ENCODE measurements at regions not wholly inside any gene's neighbourhood (a gene's known extent, or its start where the extent isn't known, plus 50 kb on each side); places are given as distances from the start of the nearest gene placed in this dataset.
A peak's percentile ranks its signal among the peaks of the same experiment; 100 is the strongest.

DNA sequence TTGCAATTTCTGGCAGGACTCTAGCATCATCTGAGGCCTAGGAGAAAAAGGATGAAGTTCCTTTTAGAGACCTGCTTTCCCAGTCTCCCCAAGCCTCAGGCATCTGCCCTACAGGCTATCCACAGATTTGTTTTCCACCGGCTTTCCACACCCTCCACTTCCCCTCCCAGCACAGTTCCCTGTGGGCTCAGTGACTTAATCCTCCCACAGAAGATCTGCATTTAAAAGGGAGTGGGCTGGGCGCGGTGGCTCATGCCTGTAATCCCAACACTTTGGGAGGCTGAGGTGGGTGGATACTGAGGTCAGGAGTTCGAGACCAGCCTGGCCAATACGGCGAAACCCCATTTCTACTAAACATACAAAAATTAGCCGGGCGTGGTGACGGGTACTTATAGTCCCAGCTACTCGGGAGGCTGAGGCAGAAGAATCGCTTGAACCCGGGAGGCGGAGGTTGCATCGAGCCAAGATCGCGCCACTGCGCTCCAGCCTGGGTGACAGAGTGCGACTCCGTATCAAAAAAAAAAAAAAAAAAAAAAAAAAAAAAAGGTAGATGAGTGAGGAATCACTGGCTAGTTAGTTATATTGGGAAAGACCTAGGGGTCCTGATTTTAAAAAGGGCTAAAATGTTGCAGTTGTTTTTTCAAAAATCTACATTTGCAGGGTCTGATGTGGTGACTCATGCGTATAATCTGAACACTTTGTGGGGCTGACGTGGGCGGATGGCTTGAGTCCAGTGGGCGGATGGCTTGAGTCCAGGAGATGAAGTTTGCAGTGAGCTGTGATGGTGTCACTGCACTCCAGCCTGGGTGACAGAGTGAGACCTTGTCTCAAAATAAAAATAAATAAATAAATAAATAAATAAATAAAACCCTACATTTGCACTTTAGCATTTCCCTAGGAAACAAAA lies 119.5 kb downstream of the BAMBI start:
- H3K9ac ChIP-seq (ENCODE audit: low read depth, low read length) = no peak overlapping the region
- H3K4me1 ChIP-seq (ENCODE audit: insufficient read depth, low read length) = peaks cover 13% of the 10 kb centered on the region
- H3K9me3 ChIP-seq (ENCODE audit: control insufficient read depth, insufficient read depth, low read length) = no peaks in the 10 kb centered on the region
- H3K36me3 ChIP-seq (ENCODE audit: insufficient read depth, low read length) = no peaks in the 10 kb centered on the region

GRCh38 chr10:28797904-28798371 lies 120.6 kb downstream of the BAMBI start:
- no peaks in the 10 kb centered on the region for H3K36me3 ChIP-seq (ENCODE audit: insufficient read depth, low read length)
- H3K9me3 ChIP-seq (ENCODE audit: control insufficient read depth, insufficient read depth, low read length) = no peaks in the 10 kb centered on the region
- H3K4me1 ChIP-seq (ENCODE audit: insufficient read depth, low read length) = peaks cover 13% of the 10 kb centered on the region
- no peak overlapping the region for H3K9ac ChIP-seq (ENCODE audit: low read depth, low read length)

GRCh38 chr10:28798428-28798955 lies 121.2 kb downstream of the BAMBI start:
- Histone ChIP-seq H3K36me3 (ENCODE audit: insufficient read depth, low read length) (no peaks in the 10 kb centered on the region), H3K9me3 (ENCODE audit: control insufficient read depth, insufficient read depth, low read length) (no peaks in the 10 kb centered on the region), H3K4me1 (ENCODE audit: insufficient read depth, low read length) (peaks cover 12% of the 10 kb centered on the region), H3K9ac (ENCODE audit: low read depth, low read length) (no peak overlapping the region)

DNA sequence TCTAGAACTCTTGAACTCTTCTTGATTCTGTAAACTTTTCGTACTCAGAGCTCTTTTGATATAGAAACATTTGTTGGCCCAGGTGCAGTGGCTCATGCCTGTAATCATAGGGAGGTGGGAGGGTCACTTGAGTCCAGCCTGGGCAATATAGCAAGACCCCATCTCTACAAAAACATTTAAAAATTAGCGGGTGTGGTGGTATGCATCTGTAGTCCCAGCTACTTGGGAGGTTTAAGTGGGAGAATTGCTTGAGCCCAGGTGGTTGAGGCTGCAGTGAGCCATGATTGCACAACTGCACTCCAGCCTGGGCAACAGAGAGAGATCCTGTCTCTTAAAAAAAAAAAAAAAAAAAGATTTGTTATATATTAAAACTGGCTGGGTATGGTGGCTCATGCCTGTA lies 121.6 kb downstream of the BAMBI start:
- Histone ChIP-seq H3K9me3 (ENCODE audit: control insufficient read depth, insufficient read depth, low read length) (no peaks in the 10 kb centered on the region), H3K36me3 (ENCODE audit: insufficient read depth, low read length) (no peaks in the 10 kb centered on the region), H3K9ac (ENCODE audit: low read depth, low read length) (no peak overlapping the region), H3K4me1 (ENCODE audit: insufficient read depth, low read length) (peaks cover 8% of the 10 kb centered on the region)

- H3K36me3 ChIP-seq (ENCODE audit: insufficient read depth, low read length) = no peaks in the 10 kb centered on the region
- peaks cover 8% of the 10 kb centered on the region for H3K4me1 ChIP-seq (ENCODE audit: insufficient read depth, low read length)
- no peak overlapping the region for H3K9ac ChIP-seq (ENCODE audit: low read depth, low read length)
- H3K9me3 ChIP-seq (ENCODE audit: control insufficient read depth, insufficient read depth, low read length) = no peaks in the 10 kb centered on the region
These were observed 122.8 kb downstream of the BAMBI start for GRCh38 chr10:28800144-28800543.

DNA sequence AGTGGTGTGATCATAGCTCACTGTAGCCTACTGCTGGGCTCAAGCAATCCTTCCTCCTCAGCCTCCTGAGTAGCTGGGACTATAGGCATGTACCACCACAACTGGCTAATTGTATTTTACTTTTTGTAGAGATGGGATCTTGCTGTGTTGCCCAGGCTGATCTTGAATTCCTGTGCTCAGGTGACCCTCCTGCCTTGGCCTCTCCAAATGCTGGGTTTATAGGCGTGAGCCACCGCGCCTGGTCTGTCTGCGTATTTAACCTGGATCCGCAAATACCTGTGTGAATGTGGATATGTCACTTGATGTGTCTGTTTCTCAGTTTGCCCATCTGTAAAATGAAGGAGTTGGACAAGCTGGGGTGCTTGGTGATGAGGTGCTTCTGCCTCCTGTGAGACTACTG lies 123.9 kb downstream of the BAMBI start:
- H3K4me1 ChIP-seq (ENCODE audit: insufficient read depth, low read length) = peaks cover 8% of the 10 kb centered on the region
- H3K9ac ChIP-seq (ENCODE audit: low read depth, low read length) = no peak overlapping the region
- no peaks in the 10 kb centered on the region for H3K36me3 ChIP-seq (ENCODE audit: insufficient read depth, low read length)
- H3K9me3 ChIP-seq (ENCODE audit: control insufficient read depth, insufficient read depth, low read length) = no peaks in the 10 kb centered on the region

DNA sequence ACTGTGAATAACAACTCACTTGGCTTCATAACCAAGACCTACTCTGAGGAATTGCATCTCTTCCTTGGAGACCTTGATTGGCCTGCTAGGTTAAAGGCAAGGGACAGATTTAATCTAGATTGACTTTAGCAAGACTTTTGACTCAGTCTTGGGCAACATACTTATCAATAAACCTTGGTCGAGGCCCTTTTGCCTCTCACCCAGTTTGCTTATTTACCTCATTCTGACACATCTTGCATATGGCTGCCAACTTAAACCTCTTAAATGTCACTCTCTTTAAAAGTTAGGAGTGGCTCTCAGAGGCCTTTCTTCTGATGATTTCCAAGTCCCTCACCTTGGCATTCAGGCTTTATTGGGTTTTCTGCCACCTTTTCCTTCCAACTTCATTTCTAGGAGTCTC lies 124.5 kb downstream of the BAMBI start:
- Histone ChIP-seq H3K36me3 (ENCODE audit: insufficient read depth, low read length) (no peaks in the 10 kb centered on the region), H3K9me3 (ENCODE audit: control insufficient read depth, insufficient read depth, low read length) (no peaks in the 10 kb centered on the region), H3K9ac (ENCODE audit: low read depth, low read length) (no peak overlapping the region), H3K4me1 (ENCODE audit: insufficient read depth, low read length) (peaks cover 13% of the 10 kb centered on the region)

- Histone ChIP-seq H3K36me3 (ENCODE audit: insufficient read depth, low read length) (no peaks in the 10 kb centered on the region), H3K4me1 (ENCODE audit: insufficient read depth, low read length) (peaks cover 40% of the 10 kb centered on the region), H3K9me3 (ENCODE audit: control insufficient read depth, insufficient read depth, low read length) (no peaks in the 10 kb centered on the region), H3K9ac (ENCODE audit: low read depth, low read length) (no peak overlapping the region)
These were observed 128.1 kb downstream of the BAMBI start for GRCh38 chr10:28805390-28805789.

DNA sequence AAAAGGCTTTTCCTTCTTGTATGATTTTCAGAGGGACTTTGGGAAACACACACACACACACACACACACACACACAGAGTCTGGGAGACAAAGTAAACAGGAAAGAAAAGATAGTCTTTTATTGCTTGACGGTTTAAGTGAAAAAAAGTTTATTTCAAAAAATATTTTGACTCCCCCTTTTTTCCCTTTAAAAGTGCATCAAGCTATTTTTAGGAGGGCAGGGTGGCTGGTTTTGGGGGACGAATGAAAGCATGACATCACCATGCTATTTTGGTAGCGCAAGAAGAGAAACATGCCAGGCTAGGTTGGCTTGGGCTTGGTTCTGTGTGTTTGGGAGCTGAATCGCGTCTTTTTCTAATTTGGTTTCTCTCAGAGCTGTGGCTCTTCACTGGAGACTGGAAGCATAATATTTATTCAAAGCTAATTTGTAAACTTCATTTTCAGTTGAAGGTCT lies 129.2 kb downstream of the BAMBI start:
- H3K36me3 ChIP-seq (ENCODE audit: insufficient read depth, low read length) = no peaks in the 10 kb centered on the region
- H3K4me1 ChIP-seq (ENCODE audit: insufficient read depth, low read length) = peaks cover 47% of the 10 kb centered on the region
- H3K9ac ChIP-seq (ENCODE audit: low read depth, low read length) = no peak overlapping the region
- H3K9me3 ChIP-seq (ENCODE audit: control insufficient read depth, insufficient read depth, low read length) = no peaks in the 10 kb centered on the region

DNA sequence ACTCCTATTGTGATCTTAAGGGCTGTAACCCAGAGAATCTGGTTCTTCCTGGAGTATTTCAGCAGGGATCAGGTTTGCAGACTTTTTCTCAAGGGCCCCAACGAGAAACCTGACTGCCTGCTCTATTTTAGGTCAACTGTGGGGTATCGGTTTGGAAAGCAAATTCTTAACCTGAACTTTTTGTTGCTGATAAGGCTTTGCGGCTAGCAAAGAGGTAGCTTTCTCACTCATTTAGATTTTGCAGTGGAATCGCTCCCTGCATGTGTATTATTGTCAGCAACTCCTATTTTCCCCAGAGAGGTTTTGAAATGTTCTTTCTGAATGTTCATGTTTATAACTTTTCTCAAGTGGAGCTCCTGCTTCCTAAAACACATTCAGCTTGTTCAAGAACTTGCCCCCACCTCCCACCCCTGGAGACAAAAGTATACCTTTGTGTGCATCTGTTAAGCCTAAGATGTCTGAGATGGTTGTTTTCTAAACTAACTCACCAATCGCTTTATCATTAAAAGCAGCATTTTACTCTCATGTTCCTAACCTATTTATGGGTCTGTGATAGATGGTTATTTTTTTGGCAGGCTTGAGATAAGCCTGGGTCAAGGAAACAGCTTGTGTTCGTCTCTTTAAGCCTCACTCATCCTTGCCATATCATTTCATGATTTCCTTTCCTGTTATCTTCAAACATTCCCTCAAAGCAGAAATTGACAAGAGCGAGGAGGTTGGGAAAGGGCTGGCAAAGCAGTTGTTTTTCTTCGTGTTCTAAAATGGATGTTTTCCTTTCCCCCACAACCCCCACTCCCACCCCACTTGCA lies 129.8 kb downstream of the BAMBI start:
- Histone ChIP-seq H3K9me3 (ENCODE audit: control insufficient read depth, insufficient read depth, low read length) (no peaks in the 10 kb centered on the region), H3K9ac (ENCODE audit: low read depth, low read length) (no peak overlapping the region), H3K4me1 (ENCODE audit: insufficient read depth, low read length) (peaks cover 47% of the 10 kb centered on the region), H3K36me3 (ENCODE audit: insufficient read depth, low read length) (no peaks in the 10 kb centered on the region)

DNA sequence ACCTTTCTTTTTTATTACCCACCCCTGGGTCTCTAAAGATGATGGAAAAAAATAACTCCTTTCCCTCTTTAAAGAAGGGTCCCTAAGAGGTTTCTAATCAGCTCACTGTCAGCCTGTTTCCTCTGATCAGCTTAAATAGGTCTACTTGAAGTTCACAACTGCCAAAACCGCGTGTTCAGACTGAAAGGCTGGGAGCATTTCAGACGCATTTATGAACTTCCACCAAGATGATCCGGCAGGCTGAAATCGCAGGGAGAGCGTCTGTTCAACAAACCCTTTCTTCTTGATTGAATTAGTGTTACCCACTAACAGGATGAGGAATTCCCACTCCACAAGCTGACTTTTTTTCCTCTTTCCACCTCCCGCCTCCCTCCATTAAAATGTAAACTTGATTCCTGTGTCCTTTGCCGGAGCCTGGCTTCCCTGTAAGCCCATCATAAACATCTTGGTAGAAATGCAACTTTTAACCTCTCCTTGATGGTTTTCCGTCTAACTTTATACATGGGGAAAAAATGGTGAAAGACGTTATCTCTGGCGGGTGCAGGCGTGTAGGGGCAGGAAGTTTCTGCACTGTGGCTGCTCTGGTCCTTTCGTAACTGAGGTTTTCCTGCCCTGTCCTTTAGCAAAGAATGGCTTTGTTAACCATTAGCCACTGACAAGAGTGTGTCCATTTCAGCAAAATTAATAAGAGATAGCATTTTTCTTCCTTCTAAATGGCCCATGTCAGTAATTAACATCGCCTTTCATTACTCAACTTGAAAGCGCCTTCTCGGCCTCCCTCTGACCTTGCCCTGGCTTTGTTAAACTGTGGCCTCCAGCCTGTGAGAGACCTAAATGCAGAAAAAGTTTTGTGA lies 130.7 kb downstream of the BAMBI start:
- Histone ChIP-seq H3K9ac (ENCODE audit: low read depth, low read length) (no peak overlapping the region), H3K9me3 (ENCODE audit: control insufficient read depth, insufficient read depth, low read length) (no peaks in the 10 kb centered on the region), H3K4me1 (ENCODE audit: insufficient read depth, low read length) (peaks cover 47% of the 10 kb centered on the region), H3K36me3 (ENCODE audit: insufficient read depth, low read length) (no peaks in the 10 kb centered on the region)

DNA sequence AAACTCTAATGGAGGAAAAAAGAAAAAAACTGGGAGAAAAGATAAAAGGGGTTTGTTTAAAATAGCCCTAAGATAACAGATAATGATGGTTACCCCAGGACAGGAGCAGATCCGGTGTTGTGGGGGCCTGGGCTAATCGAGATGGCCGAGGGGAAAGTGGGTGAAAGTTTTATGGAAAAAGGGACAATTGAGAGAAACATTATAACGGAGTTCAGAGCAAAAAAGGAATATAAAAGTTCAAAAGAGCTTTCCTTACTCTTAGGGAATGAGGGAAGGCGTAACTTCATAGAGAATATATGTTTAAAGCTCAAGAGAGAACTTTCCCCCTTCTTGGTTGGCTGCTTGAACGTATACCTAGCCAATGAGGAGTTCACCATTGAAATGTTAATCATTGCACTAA lies 131.4 kb downstream of the BAMBI start:
- no peaks in the 10 kb centered on the region for H3K36me3 ChIP-seq (ENCODE audit: insufficient read depth, low read length)
- H3K9ac ChIP-seq (ENCODE audit: low read depth, low read length) = no peak overlapping the region
- no peaks in the 10 kb centered on the region for H3K9me3 ChIP-seq (ENCODE audit: control insufficient read depth, insufficient read depth, low read length)
- H3K4me1 ChIP-seq (ENCODE audit: insufficient read depth, low read length) = peaks cover 47% of the 10 kb centered on the region

DNA sequence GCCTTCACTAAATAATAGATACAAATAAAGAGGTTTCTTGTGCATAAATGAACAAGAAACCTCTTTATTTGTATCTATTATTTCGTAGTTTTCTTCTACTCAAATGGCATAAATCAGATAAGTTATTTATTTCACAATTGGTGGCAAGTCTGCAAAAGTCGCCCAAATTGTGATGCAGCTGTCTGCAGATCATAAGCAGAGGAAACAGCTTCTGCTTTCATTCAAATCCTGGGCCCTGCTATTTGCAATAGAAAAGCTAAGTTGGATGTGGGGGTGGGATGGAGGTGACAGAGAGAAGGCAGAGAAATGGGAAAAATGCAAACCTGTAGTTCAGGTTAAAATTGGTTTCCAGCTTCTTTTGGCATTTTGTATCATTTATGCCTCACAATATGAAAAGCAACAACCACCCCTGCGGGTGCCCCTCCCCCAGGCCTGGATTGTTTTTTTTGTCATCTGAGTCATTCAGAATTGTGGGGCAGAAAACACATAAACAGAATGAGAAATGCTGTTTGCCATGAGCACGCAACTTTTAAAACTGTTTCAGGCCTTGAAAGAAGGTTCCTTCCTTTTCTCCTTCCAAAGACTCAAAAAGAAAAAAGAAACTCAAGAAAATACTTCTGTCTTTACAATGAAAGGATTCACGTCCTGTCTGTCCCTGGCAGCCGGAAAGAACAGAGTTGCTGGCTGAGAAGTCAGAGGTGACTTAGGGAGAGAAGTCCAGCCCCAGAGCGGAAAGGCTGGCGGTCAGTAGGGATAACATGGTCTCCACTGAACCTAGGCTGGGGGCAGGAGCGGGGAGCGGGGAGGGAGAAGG lies 132.9 kb downstream of the BAMBI start:
- Histone ChIP-seq H3K36me3 (ENCODE audit: insufficient read depth, low read length) (no peaks in the 10 kb centered on the region), H3K9ac (ENCODE audit: low read depth, low read length) (peak overlapping the region; percentile 32), H3K9me3 (ENCODE audit: control insufficient read depth, insufficient read depth, low read length) (no peaks in the 10 kb centered on the region), H3K4me1 (ENCODE audit: insufficient read depth, low read length) (peaks cover 47% of the 10 kb centered on the region)
